Daoy (cell line): ENCODE measurements at regions not wholly inside any gene's neighbourhood (a gene's known extent, or its start where the extent isn't known, plus 50 kb on each side); places are given as distances from the start of the nearest gene placed in this dataset.

Experiments used
- DNase-seq: peaks from one replicate; pipeline ENCODE4 v3.0.0-alpha.2; 2015; ENCODE audit warnings: low read depth

- peak; percentile 11 for DNase-seq
Measured at GRCh38 chr3:16112910-16113504, 61.5 kb upstream of the GALNT15 start.

GRCh38 chr3:16113704-16114103 is 60.8 kb upstream of the GALNT15 start:
- peak; percentile 9 for DNase-seq

GRCh38 chr3:16114429-16114828 is 60.1 kb upstream of the GALNT15 start:
- no peak for DNase-seq

- DNase-seq: no peak
Measured at GRCh38 chr3:16114930-16115329, 59.5 kb upstream of the GALNT15 start.

GRCh38 chr3:16118396-16118795 is 56.1 kb upstream of the GALNT15 start:
- DNase-seq: no peak

GRCh38 chr3:16119887-16120286 is 54.6 kb upstream of the GALNT15 start:
- no peak for DNase-seq

GRCh38 chr3:16121391-16121790 is 53.1 kb upstream of the GALNT15 start:
- DNase-seq: no peak

- DNase-seq: no peak
Measured at GRCh38 chr3:16122155-16122554, 52.3 kb upstream of the GALNT15 start.

- no peak for DNase-seq
Measured at GRCh38 chr3:16122661-16123060, 51.8 kb upstream of the GALNT15 start.

GRCh38 chr3:16124636-16125035 is 49.8 kb upstream of the GALNT15 start:
- DNase-seq: peak; percentile 74
